ENCODE measurements at regions not wholly inside any gene's neighbourhood (a gene's known extent, or its start where the extent isn't known, plus 50 kb on each side); places are given as distances from the start of the nearest gene placed in this dataset.

- no peak for DNase-seq (ENCODE audit: low read depth in 2 of 2, low spot score in 1 of 2)
Observed at GRCh38 chr3:15942936-15943335, 145.2 kb upstream of the ANKRD28 start.

DNA sequence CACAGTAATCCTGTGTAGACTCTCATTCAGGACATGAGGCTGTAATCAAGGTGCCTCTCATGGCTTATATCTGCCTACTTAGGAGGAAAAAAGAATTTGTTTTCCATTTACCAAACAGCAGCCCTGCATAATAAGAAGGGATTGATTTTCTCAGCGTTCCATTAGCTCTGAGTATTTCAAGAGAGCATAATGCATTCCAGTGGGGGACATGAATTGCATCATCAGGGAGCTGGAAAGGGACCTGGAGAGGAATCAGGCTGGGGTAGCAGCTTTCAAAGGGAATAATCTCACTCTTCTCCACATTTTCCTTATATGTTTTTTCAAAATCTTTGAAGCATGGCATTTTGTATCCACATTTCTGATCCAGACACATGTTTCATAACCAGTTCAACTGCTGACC is 150.6 kb upstream of the ANKRD28 start:
- no peak for DNase-seq (ENCODE audit: low read depth in 2 of 2, low spot score in 1 of 2)

DNA sequence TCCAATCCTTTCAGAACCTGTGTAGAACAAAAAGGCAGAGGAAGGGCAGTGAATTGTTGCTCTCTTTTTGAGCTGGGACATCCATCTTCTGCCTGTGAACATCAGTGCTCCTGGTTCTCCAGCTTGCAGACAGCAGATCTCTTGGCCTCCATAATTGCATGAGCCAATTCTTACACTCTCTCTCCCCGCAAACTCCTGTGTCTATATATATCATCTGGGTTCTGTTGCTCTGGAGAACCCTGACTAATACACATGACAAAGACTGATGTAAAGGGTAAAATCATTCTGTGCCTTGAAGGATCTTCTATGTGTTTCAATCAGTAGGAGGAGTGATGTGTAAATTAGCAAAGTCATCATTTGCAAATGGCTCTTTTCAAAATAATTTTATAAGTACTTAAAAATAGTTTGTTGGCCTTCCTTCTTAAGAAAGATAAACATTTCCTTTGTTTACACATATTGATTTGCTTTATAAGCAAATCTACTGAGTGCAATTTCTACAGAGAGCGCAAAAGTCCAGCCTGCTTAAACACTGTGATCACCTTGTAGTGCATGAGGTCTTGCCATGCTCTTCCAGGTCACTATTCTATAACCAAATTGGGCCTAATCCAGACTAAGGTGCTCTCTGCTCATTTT is 154.9 kb upstream of the ANKRD28 start:
- DNase-seq (ENCODE audit: low read depth in 2 of 2, low spot score in 1 of 2) = no peak

DNA sequence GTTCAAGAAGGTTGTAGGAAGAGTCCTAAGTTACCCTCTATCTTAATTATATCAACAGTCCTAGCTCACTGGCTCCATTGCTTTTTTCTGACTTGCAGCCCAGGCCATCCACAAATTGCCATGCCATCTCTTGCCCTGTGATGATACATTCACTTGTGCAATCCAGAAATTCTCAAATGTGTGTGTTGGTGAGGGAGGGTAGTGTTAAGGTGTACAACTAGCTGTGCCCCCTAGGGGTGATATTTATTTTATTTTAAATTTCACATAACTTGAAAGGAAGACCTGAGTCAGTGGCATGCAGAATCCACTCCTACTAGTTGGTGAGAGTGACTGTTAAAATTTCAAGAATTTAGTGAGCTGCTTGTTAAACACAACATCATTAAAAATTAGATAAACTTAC is 156.1 kb upstream of the ANKRD28 start:
- no peak for DNase-seq (ENCODE audit: low read depth in 2 of 2, low spot score in 1 of 2)

GRCh38 chr3:15955968-15956367 is 158.2 kb upstream of the ANKRD28 start:
- no peak for DNase-seq (ENCODE audit: low read depth in 2 of 2, low spot score in 1 of 2)

GRCh38 chr3:15958692-15959433 is 161.1 kb upstream of the ANKRD28 start:
- DNase-seq (ENCODE audit: low read depth in 2 of 2, low spot score in 1 of 2) = no peak

DNA sequence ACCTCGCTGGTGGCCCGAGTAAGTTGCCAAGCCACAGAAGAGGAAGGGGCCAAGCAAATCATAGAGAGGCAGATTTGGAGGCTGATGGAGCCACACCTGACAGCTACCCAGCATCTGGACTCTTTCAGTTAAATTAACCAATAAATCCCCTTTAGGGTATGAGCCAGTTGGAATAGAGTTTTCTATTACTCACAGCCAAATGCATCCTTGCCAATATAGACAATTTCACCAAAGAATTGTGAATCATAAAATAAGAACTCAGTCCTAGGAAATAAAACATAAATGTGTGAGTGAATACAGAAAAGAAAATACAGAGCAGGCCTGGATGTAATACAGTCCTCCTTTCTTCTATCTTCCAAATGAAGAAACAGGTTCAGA is 161.6 kb upstream of the ANKRD28 start:
- DNase-seq (ENCODE audit: low read depth in 2 of 2, low spot score in 1 of 2) = no peak

DNA sequence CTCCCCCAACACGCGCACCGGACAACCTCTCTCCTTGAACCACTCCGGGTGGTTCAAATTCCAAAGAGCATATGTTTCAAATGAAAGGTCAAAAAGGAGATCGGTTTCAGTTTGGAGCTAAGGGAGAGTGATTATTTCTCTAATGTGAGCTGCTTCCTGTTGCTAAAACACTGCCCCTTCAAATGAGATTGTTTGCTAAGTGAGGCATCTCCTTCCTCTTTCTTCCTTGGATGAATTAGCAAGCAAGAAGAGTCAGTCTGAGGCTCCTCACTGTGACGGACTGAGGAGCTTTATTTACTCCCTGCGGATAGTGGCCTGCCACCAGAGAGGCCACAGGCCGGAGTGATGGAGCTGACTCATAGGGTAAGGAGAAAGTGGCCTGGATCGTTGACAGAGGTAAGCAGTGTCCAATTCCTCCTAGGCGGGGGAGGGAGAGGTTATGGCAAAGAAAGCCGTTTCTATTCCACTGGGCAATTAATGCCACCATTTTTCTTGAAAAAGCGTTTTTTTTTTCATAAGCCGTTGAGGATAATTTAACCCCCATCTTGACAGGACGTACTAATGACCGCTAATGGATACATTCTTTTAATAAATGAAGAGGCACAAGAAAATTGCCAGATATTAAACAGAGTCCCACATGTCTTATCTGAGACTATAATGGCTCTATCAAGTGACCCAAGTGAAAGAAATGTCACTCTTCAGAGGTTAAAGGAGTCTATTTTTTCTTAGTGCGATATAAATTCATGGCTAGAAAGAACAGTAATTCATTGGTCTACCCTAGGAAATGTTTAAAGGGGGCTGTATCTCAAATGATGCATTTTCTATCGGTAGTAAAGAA is 167.0 kb upstream of the ANKRD28 start:
- DNase-seq (ENCODE audit: low read depth in 2 of 2, low spot score in 1 of 2) = no peak

- DNase-seq (ENCODE audit: low read depth in 2 of 2, low spot score in 1 of 2) = no peak
Observed at GRCh38 chr3:15967577-15967976, 169.8 kb upstream of the ANKRD28 start.

DNA sequence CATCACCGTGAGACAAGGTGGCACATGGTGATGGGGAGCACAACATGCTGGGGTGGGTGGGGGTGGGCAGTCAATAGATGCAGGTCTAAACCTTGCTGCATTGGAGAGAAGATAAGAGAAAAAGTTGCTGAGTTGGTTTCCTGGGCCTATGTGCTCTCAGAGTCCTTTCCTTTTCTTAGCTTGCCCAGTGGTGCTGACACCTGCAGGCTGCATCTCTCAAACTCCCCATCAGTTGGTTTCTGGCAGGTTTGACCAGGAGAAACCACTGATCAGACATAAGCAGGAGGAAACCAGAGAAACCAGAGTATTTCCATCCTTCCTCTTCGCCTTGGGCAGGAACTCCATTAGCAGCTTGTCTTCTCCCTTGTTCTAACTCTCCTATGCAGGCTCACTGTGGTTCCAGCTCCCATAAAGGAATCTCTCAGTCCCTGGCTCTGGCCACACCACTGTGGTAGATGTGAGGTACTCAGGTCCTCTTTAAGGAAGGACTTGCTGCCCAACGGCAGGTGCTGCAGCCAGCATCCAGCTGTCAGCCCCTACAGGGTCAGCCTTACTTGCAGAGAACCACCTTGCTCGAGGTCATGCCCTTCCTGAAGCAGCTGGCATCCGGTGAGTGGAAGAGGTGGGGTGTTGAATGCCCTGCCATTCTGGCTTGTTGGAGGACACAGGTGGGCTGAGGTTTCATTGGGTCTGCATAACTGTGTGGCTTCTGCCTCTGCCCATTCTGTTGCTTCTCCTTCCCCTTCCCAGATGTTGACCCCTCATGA is 172.3 kb upstream of the ANKRD28 start:
- DNase-seq (ENCODE audit: low read depth in 2 of 2, low spot score in 1 of 2) = no peak

- no peak for DNase-seq (ENCODE audit: low read depth in 2 of 2, low spot score in 1 of 2)
Observed at GRCh38 chr3:15973414-15973813, 175.6 kb upstream of the ANKRD28 start.

- no peak for DNase-seq (ENCODE audit: low read depth in 2 of 2, low spot score in 1 of 2)
Observed at GRCh38 chr3:15973940-15974339, 176.2 kb upstream of the ANKRD28 start.

- DNase-seq (ENCODE audit: low read depth in 2 of 2, low spot score in 1 of 2) = no peak
Observed at GRCh38 chr3:15974647-15975046, 176.9 kb upstream of the ANKRD28 start.

GRCh38 chr3:15976524-15976923 is 178.7 kb upstream of the ANKRD28 start:
- no peak for DNase-seq (ENCODE audit: low read depth in 2 of 2, low spot score in 1 of 2)

DNA sequence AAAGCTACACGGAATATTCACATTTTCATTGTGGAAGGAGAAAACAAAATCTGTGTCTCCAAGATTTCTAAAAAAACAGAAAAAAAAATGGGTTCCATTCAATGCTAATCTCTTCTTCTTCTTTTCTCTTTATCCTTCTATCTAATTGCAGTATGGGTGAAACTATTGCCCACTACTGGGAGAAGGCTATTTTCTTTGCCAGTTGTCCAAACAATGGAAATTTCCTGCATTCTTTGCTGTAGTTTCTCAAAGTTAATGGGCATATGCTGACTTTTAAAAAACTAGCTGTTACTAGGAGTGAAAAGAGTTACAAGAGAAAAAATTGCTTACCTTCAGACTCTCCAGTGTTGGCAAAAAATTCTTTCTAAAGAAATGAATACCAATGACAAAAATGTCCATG is 179.3 kb upstream of the ANKRD28 start:
- DNase-seq (ENCODE audit: low read depth in 2 of 2, low spot score in 1 of 2) = no peak

GRCh38 chr3:15977598-15978232 is 179.9 kb upstream of the ANKRD28 start:
- DNase-seq (ENCODE audit: low read depth in 2 of 2, low spot score in 1 of 2) = no peak

- DNase-seq (ENCODE audit: low read depth in 2 of 2, low spot score in 1 of 2) = no peak
Observed at GRCh38 chr3:15978801-15979200, 181.0 kb upstream of the ANKRD28 start.

GRCh38 chr3:15979495-15979894 is 181.7 kb upstream of the ANKRD28 start:
- no peak for DNase-seq (ENCODE audit: low read depth in 2 of 2, low spot score in 1 of 2)

DNA sequence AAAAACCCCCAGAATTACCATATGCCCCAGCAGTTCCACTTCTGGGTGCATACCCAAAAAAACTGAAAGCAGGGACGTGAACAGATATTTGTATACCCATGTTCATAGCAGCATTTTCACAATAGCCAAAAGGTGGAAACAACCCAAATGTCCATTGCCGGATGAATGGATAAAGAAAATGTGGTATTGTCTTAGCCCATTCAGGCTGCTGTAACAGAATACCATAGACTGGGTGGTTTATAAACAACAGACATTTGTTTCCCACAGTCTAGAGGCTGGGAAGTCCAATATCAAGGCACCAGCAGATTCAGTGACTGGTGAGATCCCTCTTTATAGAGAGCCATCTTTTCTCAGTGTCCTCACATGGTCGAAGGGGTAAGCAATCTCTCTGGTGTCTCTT is 182.1 kb upstream of the ANKRD28 start:
- no peak for DNase-seq (ENCODE audit: low read depth in 2 of 2, low spot score in 1 of 2)

DNA sequence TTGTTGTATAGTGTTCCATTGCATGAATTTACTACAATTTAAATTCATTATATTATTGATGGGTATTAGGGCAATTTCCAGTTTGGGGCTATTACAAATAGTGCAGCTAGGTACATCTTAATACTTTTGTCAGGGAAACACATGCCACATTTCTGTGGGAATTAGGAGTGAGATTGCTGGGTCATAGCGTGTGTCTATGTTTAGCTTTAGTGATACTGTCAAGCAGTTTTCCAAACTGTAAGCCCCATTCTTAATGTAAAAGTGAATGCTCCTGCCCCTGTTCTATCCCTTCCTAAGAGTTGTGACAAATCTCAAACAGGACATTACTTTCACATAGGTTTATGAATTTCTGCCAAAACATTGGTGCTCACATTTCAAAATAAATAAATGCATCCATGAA is 184.5 kb upstream of the ANKRD28 start:
- no peak for DNase-seq (ENCODE audit: low read depth in 2 of 2, low spot score in 1 of 2)

DNA sequence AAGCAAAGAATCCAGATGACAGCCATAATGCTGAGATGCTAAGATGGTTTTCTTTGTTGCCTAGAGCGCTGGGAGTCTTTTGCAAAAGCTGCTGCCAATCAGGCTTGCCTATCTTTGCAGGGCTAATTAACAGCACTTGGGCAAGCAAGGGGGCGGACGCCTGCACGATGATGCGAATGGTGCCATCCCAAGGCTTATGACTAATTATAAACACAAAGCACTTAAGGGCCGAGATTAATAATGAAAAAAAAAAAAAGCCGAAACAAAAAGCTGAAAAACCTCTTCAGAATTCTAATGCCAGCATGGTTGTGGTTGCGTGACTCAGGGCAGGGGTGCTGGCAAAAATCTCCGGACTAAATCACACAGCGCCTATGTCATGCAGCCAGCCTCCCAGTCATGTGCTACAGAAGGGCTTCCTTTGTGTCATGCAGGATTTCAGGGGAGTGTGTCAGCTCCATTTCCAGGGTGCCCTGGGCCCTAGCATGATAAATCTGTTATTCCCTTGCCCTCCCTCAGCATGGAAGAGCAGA is 185.0 kb upstream of the ANKRD28 start:
- no peak for DNase-seq (ENCODE audit: low read depth in 2 of 2, low spot score in 1 of 2)
